ENCODE measurements at regions not wholly inside any gene's neighbourhood (a gene's known extent, or its start where the extent isn't known, plus 50 kb on each side); places are given as distances from the start of the nearest gene placed in this dataset.

DNA sequence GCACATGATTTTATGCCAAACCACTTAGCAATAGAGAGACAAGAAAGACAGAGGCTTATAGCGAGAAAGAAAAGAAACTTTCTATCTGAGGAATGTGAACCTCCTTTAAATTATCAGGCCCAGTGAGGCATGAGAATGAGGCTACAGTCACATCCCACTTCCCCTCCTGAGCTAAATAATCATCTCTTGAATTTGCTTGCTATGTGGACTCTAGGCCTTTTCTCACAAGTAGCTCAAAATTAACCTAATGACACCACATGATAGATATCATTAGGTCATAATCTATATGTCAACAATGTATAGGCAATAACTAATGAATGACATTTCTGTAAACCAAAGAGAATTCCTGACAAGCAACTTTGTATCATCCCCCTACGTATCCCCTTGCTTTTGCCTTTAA is 301.5 kb upstream of the MGAT5 start:
- no peak overlapping the region for H3K27ac ChIP-seq (ENCODE audit: low read length)
- no peaks in the 10 kb centered on the region for H3K9me3 ChIP-seq (ENCODE audit: control insufficient read depth, low read depth, low read length)
- H3K4me3 ChIP-seq (ENCODE audit: low read length): no peak overlapping the region
- no peaks in the 10 kb centered on the region for H3K36me3 ChIP-seq (ENCODE audit: control insufficient read depth, insufficient read depth, low read length)
- no peak for DNase-seq
- peaks cover 6% of the 10 kb centered on the region for H3K27me3 ChIP-seq (ENCODE audit: control insufficient read depth, insufficient read depth, low read length)
- WGBS (ENCODE audit: insufficient coverage, low lambda C conversion rate): no CpG with 5 or more reads among the region's 2 CpGs
- H3K4me1 ChIP-seq (ENCODE audit: control insufficient read depth, insufficient read depth, low read length): no peaks in the 10 kb centered on the region

GRCh38 chr2:133952896-133953295 is 301.0 kb upstream of the MGAT5 start:
- H3K9me3 ChIP-seq (ENCODE audit: control insufficient read depth, low read depth, low read length): no peaks in the 10 kb centered on the region
- WGBS (ENCODE audit: insufficient coverage, low lambda C conversion rate): no CpG with 5 or more reads among the region's 4 CpGs

GRCh38 chr2:133953524-133953923 is 300.3 kb upstream of the MGAT5 start:
- no peak for DNase-seq
- no peaks in the 10 kb centered on the region for H3K36me3 ChIP-seq (ENCODE audit: control insufficient read depth, insufficient read depth, low read length)
- WGBS (ENCODE audit: insufficient coverage, low lambda C conversion rate): no CpG with 5 or more reads among the region's 4 CpGs
- no peaks in the 10 kb centered on the region for H3K4me1 ChIP-seq (ENCODE audit: control insufficient read depth, insufficient read depth, low read length)
- peaks cover 6% of the 10 kb centered on the region for H3K27me3 ChIP-seq (ENCODE audit: control insufficient read depth, insufficient read depth, low read length)
- no peaks in the 10 kb centered on the region for H3K9me3 ChIP-seq (ENCODE audit: control insufficient read depth, low read depth, low read length)
- no peak overlapping the region for H3K4me3 ChIP-seq (ENCODE audit: low read length)
- no peak overlapping the region for H3K27ac ChIP-seq (ENCODE audit: low read length)

More at GRCh38 chr2:133952896-133953295, 301.0 kb upstream of the MGAT5 start:
- no peak for DNase-seq
- H3K27me3 ChIP-seq (ENCODE audit: control insufficient read depth, insufficient read depth, low read length): peaks cover 6% of the 10 kb centered on the region
- no peak overlapping the region for H3K27ac ChIP-seq (ENCODE audit: low read length)
- no peak overlapping the region for H3K4me3 ChIP-seq (ENCODE audit: low read length)
- no peaks in the 10 kb centered on the region for H3K4me1 ChIP-seq (ENCODE audit: control insufficient read depth, insufficient read depth, low read length)
- H3K36me3 ChIP-seq (ENCODE audit: control insufficient read depth, insufficient read depth, low read length): no peaks in the 10 kb centered on the region

GRCh38 chr2:133954636-133955035 is 299.2 kb upstream of the MGAT5 start:
- H3K9me3 ChIP-seq (ENCODE audit: control insufficient read depth, low read depth, low read length): no peaks in the 10 kb centered on the region
- 88% methylated on average over 1 of the region's 1 CpG for WGBS (ENCODE audit: insufficient coverage, low lambda C conversion rate)
- DNase-seq: no peak
- no peaks in the 10 kb centered on the region for H3K36me3 ChIP-seq (ENCODE audit: control insufficient read depth, insufficient read depth, low read length)
- H3K4me3 ChIP-seq (ENCODE audit: low read length): no peak overlapping the region
- peaks cover 6% of the 10 kb centered on the region for H3K27me3 ChIP-seq (ENCODE audit: control insufficient read depth, insufficient read depth, low read length)
- H3K4me1 ChIP-seq (ENCODE audit: control insufficient read depth, insufficient read depth, low read length): no peaks in the 10 kb centered on the region
- H3K27ac ChIP-seq (ENCODE audit: low read length): no peak overlapping the region

DNA sequence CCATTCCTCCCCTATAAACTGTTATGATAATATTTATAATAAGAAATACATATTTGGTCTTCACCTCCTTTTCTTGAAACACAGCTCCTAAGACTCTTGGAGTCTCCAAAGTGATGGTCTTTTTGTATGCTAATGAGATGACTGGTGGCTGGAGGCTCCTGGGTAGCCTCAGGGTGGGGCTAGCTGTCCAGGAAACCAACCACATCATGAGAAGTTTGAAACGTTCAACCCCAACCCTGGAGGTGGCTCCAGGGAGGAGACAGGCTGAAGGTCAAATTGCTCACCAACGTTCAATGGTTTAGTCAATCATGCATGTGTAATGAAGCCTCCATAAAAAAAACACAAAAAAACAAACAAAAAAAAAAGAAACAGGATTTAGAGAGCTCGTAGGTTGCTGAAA is 298.7 kb upstream of the MGAT5 start:
- Histone ChIP-seq H3K27ac (ENCODE audit: low read length) (no peak overlapping the region), H3K4me1 (ENCODE audit: control insufficient read depth, insufficient read depth, low read length) (no peaks in the 10 kb centered on the region), H3K9me3 (ENCODE audit: control insufficient read depth, low read depth, low read length) (no peaks in the 10 kb centered on the region), H3K4me3 (ENCODE audit: low read length) (no peak overlapping the region), H3K27me3 (ENCODE audit: control insufficient read depth, insufficient read depth, low read length) (peaks cover 6% of the 10 kb centered on the region), H3K36me3 (ENCODE audit: control insufficient read depth, insufficient read depth, low read length) (no peaks in the 10 kb centered on the region)
- WGBS (ENCODE audit: insufficient coverage, low lambda C conversion rate): 63% methylated on average over 2 of the region's 3 CpGs
- DNase-seq: no peak

GRCh38 chr2:133956434-133956935 is 297.4 kb upstream of the MGAT5 start:
- H3K27me3 ChIP-seq (ENCODE audit: control insufficient read depth, insufficient read depth, low read length): peaks cover 6% of the 10 kb centered on the region
- H3K4me1 ChIP-seq (ENCODE audit: control insufficient read depth, insufficient read depth, low read length): no peaks in the 10 kb centered on the region
- 71% methylated on average over 1 of the region's 4 CpGs for WGBS (ENCODE audit: insufficient coverage, low lambda C conversion rate)
- no peak overlapping the region for H3K27ac ChIP-seq (ENCODE audit: low read length)
- H3K4me3 ChIP-seq (ENCODE audit: low read length): no peak overlapping the region
- H3K9me3 ChIP-seq (ENCODE audit: control insufficient read depth, low read depth, low read length): no peaks in the 10 kb centered on the region
- no peaks in the 10 kb centered on the region for H3K36me3 ChIP-seq (ENCODE audit: control insufficient read depth, insufficient read depth, low read length)
- no peak for DNase-seq

- Histone ChIP-seq H3K27ac (ENCODE audit: low read length) (no peak overlapping the region), H3K27me3 (ENCODE audit: control insufficient read depth, insufficient read depth, low read length) (peaks cover 6% of the 10 kb centered on the region), H3K36me3 (ENCODE audit: control insufficient read depth, insufficient read depth, low read length) (no peaks in the 10 kb centered on the region), H3K9me3 (ENCODE audit: control insufficient read depth, low read depth, low read length) (no peaks in the 10 kb centered on the region), H3K4me3 (ENCODE audit: low read length) (no peak overlapping the region), H3K4me1 (ENCODE audit: control insufficient read depth, insufficient read depth, low read length) (no peaks in the 10 kb centered on the region)
- 100% methylated on average over 1 of the region's 6 CpGs for WGBS (ENCODE audit: insufficient coverage, low lambda C conversion rate)
- DNase-seq: no peak
Observed at GRCh38 chr2:133957724-133958480, 296.0 kb upstream of the MGAT5 start.

DNA sequence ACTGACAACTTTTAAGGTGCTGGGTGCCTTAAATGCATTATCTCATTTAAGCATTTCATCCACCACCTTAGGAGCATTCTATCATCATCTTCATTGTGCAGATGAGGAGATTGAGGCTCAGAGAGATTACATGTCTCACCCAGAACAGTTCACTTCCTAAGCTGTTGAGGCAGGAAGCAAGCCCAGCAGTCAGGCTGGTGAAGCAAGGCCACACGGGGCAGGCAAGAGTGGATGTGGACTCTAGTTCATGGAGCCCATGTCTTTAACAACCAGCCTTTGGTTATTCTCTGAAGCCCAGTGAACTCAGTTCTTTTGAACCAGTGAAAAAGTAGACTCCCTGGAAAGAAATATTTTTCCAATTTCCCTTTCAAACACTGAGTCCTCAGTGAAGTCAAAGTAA is 294.8 kb upstream of the MGAT5 start:
- Histone ChIP-seq H3K27ac (ENCODE audit: low read length) (no peak overlapping the region), H3K4me3 (ENCODE audit: low read length) (no peak overlapping the region), H3K27me3 (ENCODE audit: control insufficient read depth, insufficient read depth, low read length) (peaks cover 6% of the 10 kb centered on the region), H3K9me3 (ENCODE audit: control insufficient read depth, low read depth, low read length) (no peaks in the 10 kb centered on the region), H3K4me1 (ENCODE audit: control insufficient read depth, insufficient read depth, low read length) (no peaks in the 10 kb centered on the region), H3K36me3 (ENCODE audit: control insufficient read depth, insufficient read depth, low read length) (no peaks in the 10 kb centered on the region)
- 100% methylated on average over 1 of the region's 1 CpG for WGBS (ENCODE audit: insufficient coverage, low lambda C conversion rate)
- no peak for DNase-seq

DNA sequence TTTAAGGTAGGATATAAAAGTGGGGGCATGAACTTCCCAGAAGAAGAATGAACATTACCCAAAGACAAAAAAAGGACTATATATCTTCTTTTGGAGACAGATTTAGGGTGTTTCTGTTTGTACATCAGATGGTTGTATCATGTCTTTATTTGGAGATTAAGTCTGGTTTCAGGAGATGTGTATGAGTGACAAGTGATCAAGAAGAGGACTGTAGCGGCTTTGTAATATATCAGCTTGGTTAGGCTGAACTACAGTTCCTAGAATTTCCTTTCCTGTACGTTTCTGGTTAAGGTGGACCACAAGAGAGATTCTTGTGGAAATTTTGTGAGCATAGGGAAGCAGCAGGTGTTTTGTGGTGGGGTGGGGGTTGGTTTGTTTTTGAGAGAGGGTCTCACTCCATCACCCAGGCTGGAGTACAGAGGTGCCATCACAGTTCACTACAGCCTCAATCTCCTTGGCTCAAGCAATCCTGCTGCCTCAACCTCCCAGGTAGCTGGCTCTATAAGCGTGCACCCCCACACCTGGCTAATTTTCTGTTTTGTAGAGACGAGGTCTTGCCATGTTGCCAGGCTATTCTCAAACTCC is 287.1 kb upstream of the MGAT5 start:
- 0% methylated on average over 1 of the region's 4 CpGs for WGBS (ENCODE audit: insufficient coverage, low lambda C conversion rate)
- no peak overlapping the region for H3K27ac ChIP-seq (ENCODE audit: low read length)

DNA sequence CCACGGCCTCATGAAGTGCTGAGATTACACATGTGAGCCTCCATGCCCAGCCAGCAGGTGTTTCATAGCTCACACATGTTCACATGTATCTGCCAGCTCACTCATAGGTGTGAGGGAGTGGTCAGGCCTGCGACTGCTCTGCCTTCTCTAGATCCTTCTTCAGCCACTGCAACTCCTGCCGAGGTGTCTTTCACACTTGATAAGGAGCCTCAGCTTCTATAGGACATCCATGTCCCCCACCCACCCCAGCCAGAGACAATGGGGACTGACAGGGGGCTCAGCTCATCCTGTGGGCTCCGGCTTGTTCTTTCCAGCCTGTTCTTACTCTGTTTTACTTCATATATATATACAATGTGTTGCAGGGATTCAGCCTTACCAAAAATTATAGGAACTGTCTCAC is 286.5 kb upstream of the MGAT5 start:
- peaks cover 3% of the 10 kb centered on the region for H3K27me3 ChIP-seq (ENCODE audit: control insufficient read depth, insufficient read depth, low read length)
- H3K4me1 ChIP-seq (ENCODE audit: control insufficient read depth, insufficient read depth, low read length): no peaks in the 10 kb centered on the region
- H3K9me3 ChIP-seq (ENCODE audit: control insufficient read depth, low read depth, low read length): no peaks in the 10 kb centered on the region
- WGBS (ENCODE audit: insufficient coverage, low lambda C conversion rate): 100% methylated on average over 1 of the region's 4 CpGs
- no peak for DNase-seq
- no peaks in the 10 kb centered on the region for H3K36me3 ChIP-seq (ENCODE audit: control insufficient read depth, insufficient read depth, low read length)
- H3K4me3 ChIP-seq (ENCODE audit: low read length): no peak overlapping the region
- H3K27ac ChIP-seq (ENCODE audit: low read length): no peak overlapping the region

More for the DNA sequence above, 287.1 kb upstream of the MGAT5 start:
- DNase-seq: no peak
- peaks cover 3% of the 10 kb centered on the region for H3K27me3 ChIP-seq (ENCODE audit: control insufficient read depth, insufficient read depth, low read length)
- no peak overlapping the region for H3K4me3 ChIP-seq (ENCODE audit: low read length)
- no peaks in the 10 kb centered on the region for H3K36me3 ChIP-seq (ENCODE audit: control insufficient read depth, insufficient read depth, low read length)
- H3K4me1 ChIP-seq (ENCODE audit: control insufficient read depth, insufficient read depth, low read length): no peaks in the 10 kb centered on the region
- no peaks in the 10 kb centered on the region for H3K9me3 ChIP-seq (ENCODE audit: control insufficient read depth, low read depth, low read length)

Data from large intestine (tissue), 3 donors.